GM12873 (cell line): ENCODE measurements at regions not wholly inside any gene's neighbourhood (a gene's known extent, or its start where the extent isn't known, plus 50 kb on each side); places are given as distances from the start of the nearest gene placed in this dataset.

Source experiments
- CTCF ChIP-seq: IDR thresholded peaks from 2 replicates; pipeline ENCODE4 v1.5.1; 2012; ENCODE audit warnings: low read depth, mild to moderate bottlenecking, moderate library complexity, low read length, control low read depth; ENCODE audit not compliant: insufficient read depth; ENCODE audit errors: missing control alignments

- TF ChIP-seq CTCF = no peak
Observed at GRCh38 chr21:16644685-16645084, 868.2 kb upstream of the CXADR start.

- no peak for TF ChIP-seq CTCF
Observed at GRCh38 chr21:16650714-16651366, 862.0 kb upstream of the CXADR start.

- no peak for TF ChIP-seq CTCF
Observed at GRCh38 chr21:16651956-16652355, 860.9 kb upstream of the CXADR start.

- TF ChIP-seq CTCF = no peak
Observed at GRCh38 chr21:16663436-16663835, 849.4 kb upstream of the CXADR start.

GRCh38 chr21:16667395-16667794 lies 845.4 kb upstream of the CXADR start:
- TF ChIP-seq CTCF = no peak

- no peak for TF ChIP-seq CTCF
Observed at GRCh38 chr21:16674949-16675348, 837.9 kb upstream of the CXADR start.

GRCh38 chr21:16676391-16676790 lies 836.5 kb upstream of the CXADR start:
- TF ChIP-seq CTCF = no peak
